ENCODE measurements at regions not wholly inside any gene's neighbourhood (a gene's known extent, or its start where the extent isn't known, plus 50 kb on each side); places are given as distances from the start of the nearest gene placed in this dataset.

DNA sequence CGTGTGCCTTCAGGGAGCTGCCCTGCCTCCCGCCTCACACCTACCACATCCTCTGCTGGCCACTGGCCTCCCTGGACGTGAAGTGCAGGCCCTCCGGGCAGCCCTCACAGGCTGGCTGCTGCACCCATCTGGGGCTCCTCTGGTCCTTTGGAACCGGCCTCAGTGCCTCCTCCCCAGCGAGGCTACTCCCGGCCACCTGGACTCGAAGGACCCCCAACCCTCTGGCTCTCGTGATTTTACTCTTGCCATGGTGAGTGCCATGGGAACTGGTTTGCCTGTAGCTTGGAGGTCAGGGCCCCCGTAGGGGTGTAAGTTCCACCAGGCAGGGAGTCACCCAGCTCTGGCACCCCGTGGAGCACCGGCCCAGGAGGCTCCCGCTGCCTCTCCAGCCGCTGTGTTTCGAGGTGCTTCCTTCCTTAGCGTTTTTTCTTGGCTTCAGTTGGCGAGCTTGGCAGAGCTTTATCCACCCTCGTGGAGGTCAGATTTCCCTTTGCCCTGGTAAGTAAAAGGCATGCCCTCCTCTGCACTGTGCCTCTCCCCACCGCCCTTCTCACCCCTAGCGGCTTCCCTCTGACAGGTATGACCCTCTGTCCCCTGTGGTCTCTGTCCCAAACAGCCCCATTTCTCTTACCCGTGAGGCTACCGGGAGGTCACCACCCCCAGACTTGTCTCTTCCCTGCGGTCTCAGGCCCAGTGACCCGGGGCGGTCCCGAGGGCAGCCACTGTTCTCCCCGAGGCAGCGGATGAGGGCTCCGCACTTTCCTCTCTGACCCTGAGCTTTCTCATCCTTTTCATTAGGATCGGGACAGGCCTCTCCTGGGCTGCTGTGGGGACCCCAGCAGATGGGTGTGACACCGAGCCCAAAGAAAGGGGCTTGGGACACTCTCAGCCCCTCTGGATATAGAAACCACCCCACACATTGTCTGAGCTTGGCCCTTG lies 203.1 kb upstream of the C14orf180 start:
- H3K4me1 ChIP-seq (ENCODE audit: control insufficient read depth in 1 of 2, insufficient read depth in 2 of 2, low read length in 2 of 2): no peaks in the 10 kb centered on the region
- H3K4me2 ChIP-seq (ENCODE audit: low read length): no peak overlapping the region
- H3K9me3 ChIP-seq (ENCODE audit: control insufficient read depth in 1 of 2, insufficient read depth in 1 of 2, low read depth in 1 of 2, low read length in 2 of 2): no peaks in the 10 kb centered on the region
- no peaks in the 10 kb centered on the region for H4K20me1 ChIP-seq (ENCODE audit: insufficient read depth)
- no peak for ATAC-seq
- H3K27me3 ChIP-seq (ENCODE audit: insufficient read depth, low read length): peaks cover 34% of the 10 kb centered on the region
- intact Hi-C loops (cut with micrococcal nuclease): no loop called here
- RAD21 ChIA-PET (ENCODE audit: low non-redundant PET in 1 of 2, low total read pairs in 2 of 2, uncharacterized antibody in 2 of 2, unreplicated experiment in 2 of 2): no interaction called here
- H3K27ac ChIP-seq (ENCODE audit: low read depth, low read length): no peak overlapping the region
- H3K79me2 ChIP-seq (ENCODE audit: insufficient read depth, low read length): no peaks in the 10 kb centered on the region
- no TSS peak for BruUV-seq (replicated peaks)
- no peak overlapping the region for H2AFZ ChIP-seq (ENCODE audit: low read depth, low read length, poor library complexity, severe bottlenecking)
- H3K36me3 ChIP-seq (ENCODE audit: control insufficient read depth in 1 of 2, insufficient read depth in 2 of 2, low read length in 2 of 2): no peaks in the 10 kb centered on the region
- no peak overlapping the region for H3K9ac ChIP-seq (ENCODE audit: low read length)
- CTCF ChIA-PET: no interaction called here
- H3K9me2 ChIP-seq (ENCODE audit: insufficient read depth): no peaks in the 10 kb centered on the region
- DNase-seq (ENCODE audit: low read depth, low spot score): no peak
- POLR2A ChIA-PET: no interaction called here
- no peak overlapping the region for H3K4me3 ChIP-seq (replicated peaks in 1 of 2; ENCODE audit: low read depth in 1 of 2, low read length in 2 of 2)
- TF ChIP-seq, protein P1, sequence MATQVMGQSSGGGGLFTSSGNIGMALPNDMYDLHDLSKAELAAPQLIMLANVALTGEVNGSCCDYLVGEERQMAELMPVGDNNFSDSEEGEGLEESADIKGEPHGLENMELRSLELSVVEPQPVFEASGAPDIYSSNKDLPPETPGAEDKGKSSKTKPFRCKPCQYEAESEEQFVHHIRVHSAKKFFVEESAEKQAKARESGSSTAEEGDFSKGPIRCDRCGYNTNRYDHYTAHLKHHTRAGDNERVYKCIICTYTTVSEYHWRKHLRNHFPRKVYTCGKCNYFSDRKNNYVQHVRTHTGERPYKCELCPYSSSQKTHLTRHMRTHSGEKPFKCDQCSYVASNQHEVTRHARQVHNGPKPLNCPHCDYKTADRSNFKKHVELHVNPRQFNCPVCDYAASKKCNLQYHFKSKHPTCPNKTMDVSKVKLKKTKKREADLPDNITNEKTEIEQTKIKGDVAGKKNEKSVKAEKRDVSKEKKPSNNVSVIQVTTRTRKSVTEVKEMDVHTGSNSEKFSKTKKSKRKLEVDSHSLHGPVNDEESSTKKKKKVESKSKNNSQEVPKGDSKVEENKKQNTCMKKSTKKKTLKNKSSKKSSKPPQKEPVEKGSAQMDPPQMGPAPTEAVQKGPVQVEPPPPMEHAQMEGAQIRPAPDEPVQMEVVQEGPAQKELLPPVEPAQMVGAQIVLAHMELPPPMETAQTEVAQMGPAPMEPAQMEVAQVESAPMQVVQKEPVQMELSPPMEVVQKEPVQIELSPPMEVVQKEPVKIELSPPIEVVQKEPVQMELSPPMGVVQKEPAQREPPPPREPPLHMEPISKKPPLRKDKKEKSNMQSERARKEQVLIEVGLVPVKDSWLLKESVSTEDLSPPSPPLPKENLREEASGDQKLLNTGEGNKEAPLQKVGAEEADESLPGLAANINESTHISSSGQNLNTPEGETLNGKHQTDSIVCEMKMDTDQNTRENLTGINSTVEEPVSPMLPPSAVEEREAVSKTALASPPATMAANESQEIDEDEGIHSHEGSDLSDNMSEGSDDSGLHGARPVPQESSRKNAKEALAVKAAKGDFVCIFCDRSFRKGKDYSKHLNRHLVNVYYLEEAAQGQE (IDR thresholded peaks at IDR 0.05; ENCODE audit: low read depth): no peak
- TF ChIP-seq ELF1 (IDR thresholded peaks at IDR 0.05; ENCODE audit: borderline replicate concordance, low read depth) (no peak), FOSL1 (IDR thresholded peaks at IDR 0.05; ENCODE audit: low read depth) (no peak), CBX3 (IDR thresholded peaks at IDR 0.05; ENCODE audit: low read depth) (no peak), SP1 (IDR thresholded peaks at IDR 0.05; ENCODE audit: low read depth) (no peak), TCF7L2 (IDR thresholded peaks at IDR 0.05; ENCODE audit: borderline replicate concordance, extremely low read depth, insufficient read depth, insufficient read length) (no peak), RAD21 (IDR thresholded peaks at IDR 0.05; ENCODE audit: low read depth) (no peak), ZNF274 (IDR thresholded peaks at IDR 0.05; ENCODE audit: low read depth, low read length) (no peak), POLR2AphosphoS5 (IDR thresholded peaks at IDR 0.05; ENCODE audit: low read depth, low read length) (no peak), SRF (IDR thresholded peaks at IDR 0.05; ENCODE audit: low read depth) (no peak), CEBPB (IDR thresholded peaks at IDR 0.05; ENCODE audit: low read depth) (no peak), EZH2phosphoT487 (IDR thresholded peaks at IDR 0.05; ENCODE audit: borderline replicate concordance) (no peak), ZFX (IDR thresholded peaks at IDR 0.05) (no peak), POLR2A (IDR thresholded peaks at IDR 0.05; ENCODE audit: borderline replicate concordance, extremely low read depth, insufficient read depth, insufficient read length) (no peak), JUND (IDR thresholded peaks at IDR 0.05) (no peak)
- TF ChIP-seq, protein P2, sequence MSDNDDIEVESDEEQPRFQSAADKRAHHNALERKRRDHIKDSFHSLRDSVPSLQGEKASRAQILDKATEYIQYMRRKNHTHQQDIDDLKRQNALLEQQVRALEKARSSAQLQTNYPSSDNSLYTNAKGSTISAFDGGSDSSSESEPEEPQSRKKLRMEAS (IDR thresholded peaks at IDR 0.05): no peak
- TF ChIP-seq, protein P3, sequence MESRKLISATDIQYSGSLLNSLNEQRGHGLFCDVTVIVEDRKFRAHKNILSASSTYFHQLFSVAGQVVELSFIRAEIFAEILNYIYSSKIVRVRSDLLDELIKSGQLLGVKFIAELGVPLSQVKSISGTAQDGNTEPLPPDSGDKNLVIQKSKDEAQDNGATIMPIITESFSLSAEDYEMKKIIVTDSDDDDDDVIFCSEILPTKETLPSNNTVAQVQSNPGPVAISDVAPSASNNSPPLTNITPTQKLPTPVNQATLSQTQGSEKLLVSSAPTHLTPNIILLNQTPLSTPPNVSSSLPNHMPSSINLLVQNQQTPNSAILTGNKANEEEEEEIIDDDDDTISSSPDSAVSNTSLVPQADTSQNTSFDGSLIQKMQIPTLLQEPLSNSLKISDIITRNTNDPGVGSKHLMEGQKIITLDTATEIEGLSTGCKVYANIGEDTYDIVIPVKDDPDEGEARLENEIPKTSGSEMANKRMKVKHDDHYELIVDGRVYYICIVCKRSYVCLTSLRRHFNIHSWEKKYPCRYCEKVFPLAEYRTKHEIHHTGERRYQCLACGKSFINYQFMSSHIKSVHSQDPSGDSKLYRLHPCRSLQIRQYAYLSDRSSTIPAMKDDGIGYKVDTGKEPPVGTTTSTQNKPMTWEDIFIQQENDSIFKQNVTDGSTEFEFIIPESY (IDR thresholded peaks at IDR 0.05; ENCODE audit: extremely low read depth, insufficient replicate concordance, low read length): no peak
- TF ChIP-seq, protein P4, sequence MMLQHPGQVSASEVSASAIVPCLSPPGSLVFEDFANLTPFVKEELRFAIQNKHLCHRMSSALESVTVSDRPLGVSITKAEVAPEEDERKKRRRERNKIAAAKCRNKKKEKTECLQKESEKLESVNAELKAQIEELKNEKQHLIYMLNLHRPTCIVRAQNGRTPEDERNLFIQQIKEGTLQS (IDR thresholded peaks at IDR 0.05): no peak
- TF ChIP-seq, protein P5, sequence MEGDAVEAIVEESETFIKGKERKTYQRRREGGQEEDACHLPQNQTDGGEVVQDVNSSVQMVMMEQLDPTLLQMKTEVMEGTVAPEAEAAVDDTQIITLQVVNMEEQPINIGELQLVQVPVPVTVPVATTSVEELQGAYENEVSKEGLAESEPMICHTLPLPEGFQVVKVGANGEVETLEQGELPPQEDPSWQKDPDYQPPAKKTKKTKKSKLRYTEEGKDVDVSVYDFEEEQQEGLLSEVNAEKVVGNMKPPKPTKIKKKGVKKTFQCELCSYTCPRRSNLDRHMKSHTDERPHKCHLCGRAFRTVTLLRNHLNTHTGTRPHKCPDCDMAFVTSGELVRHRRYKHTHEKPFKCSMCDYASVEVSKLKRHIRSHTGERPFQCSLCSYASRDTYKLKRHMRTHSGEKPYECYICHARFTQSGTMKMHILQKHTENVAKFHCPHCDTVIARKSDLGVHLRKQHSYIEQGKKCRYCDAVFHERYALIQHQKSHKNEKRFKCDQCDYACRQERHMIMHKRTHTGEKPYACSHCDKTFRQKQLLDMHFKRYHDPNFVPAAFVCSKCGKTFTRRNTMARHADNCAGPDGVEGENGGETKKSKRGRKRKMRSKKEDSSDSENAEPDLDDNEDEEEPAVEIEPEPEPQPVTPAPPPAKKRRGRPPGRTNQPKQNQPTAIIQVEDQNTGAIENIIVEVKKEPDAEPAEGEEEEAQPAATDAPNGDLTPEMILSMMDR (IDR thresholded peaks at IDR 0.05 in 2 of 3, conservative IDR thresholded peaks at IDR 0.05 in 1 of 3; ENCODE audit: borderline replicate concordance in 1 of 3, insufficient read depth in 1 of 3, low read depth in 2 of 3, low read length in 2 of 3): no peak
